Hippocampal formation (tissue), 2 donors: ENCODE measurements at regions not wholly inside any gene's neighbourhood (a gene's known extent, or its start where the extent isn't known, plus 50 kb on each side); places are given as distances from the start of the nearest gene placed in this dataset.

ENCODE experiments used
- DNase-seq, 2 donors: peaks; one replicate each; lab custom pipeline; 2025; lab: John Stamatoyannopoulos, UW

DNA sequence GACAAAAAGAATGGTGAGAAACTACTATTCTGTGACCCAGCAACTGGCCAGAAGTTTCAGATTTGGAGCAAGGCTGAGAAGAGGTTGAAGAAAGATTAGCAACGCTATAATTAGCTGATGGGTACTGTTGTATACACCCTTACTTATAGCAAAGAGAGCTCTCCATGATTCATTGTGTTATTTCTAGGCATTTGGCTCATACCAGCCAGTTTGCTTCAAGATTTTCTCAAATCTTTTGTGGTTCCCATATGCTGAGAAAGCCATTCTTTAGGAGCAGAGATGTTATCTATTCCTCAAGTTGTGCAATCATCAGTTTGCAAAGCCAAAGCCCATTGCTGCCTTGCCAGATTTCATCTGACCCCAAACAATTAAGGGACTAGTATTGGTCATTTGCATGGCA is 179.4 kb downstream of the ETS1 start:
- no peak for DNase-seq

DNA sequence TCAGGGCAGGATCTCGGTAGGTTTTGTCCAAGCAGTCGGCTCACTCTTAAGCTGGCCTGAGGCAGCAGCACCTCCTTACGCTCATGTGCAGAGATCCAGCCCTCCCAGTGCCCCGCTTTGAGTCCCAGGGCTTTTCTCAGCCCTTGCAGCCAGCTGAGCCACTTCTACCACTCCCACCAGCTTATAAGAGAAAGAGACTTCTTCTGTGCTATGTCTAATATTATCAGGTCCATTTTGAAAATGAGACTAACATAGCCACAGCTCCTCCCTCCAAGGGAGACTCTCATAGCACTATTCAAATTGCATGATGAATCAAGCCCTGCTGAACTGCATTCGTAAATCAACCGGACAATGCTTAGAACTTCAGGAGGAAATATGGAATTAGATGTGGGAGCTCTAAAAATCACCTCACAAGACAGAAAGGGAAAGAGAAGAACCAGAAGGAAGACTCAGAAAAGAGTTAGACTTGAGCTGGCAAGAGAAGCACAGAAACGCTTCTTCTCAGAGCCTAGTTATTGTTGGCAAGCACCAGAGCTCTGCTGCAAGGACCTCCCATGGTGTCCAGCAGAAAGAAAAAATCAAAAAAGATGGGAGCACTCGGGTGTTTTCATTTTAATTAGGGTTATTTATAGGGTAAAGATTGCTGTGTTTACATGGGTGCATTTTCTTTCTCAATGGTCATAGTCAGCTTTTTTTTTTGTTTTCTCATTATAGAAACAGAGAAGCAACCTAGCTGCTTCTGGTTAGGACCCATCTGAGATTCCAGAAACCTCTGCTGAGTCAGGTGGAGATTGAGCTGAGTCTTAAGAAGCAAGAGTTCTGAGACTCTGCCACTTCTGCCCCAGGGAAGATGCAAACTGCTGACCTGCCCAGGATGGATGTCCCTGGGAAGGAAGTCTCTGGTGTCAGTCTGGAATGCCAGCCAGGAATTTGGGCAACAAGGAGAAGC is 181.4 kb downstream of the ETS1 start:
- no peak for DNase-seq

- no peak for DNase-seq
Observed at GRCh38 chr11:128405112-128405511, 182.2 kb downstream of the ETS1 start.

- DNase-seq: no peak
Observed at GRCh38 chr11:128404437-128404836, 182.9 kb downstream of the ETS1 start.

DNA sequence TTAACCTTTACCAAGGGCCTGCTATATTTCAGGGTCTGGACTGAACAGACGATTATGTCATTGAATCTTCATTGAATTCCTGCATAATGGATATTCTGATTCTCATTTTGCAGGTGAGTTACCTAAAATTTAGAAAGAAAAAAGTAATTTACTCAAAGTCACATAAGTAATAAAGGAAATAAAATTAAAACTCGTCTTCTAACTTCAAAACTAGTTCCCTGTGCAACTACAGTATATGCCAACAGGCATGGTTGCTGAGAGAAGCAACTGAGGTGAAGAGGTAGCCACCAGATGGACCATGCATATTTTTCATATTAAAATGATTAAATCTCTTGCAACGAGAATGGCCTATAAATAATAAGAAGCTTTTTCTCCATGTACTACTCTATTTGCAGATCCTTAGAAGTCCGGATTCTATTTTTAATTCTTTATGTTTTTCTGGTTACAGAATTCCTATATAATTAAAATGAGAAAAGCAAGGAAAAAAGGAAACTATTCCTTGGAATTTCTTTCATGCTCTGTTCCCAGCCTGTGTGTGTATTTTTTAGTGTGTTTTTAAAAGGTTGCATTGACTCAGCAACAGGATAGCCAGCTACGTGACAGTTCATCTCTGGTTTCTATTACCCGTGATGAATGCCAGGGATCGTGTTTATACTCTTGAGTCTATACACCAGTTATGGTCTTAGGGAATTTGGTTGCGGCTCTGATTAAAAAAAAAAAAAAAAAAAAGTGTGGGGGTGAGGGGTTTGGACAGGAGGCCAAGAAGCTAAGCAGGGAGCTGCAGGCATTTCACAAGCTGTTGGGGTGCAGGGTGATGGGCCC is 186.8 kb downstream of the ETS1 start:
- no peak for DNase-seq

GRCh38 chr11:128399251-128400121 is 187.9 kb downstream of the ETS1 start:
- no peak for DNase-seq

- DNase-seq: no peak
Observed at GRCh38 chr11:128398517-128399250, 188.7 kb downstream of the ETS1 start.

- no peak for DNase-seq
Observed at GRCh38 chr11:128397362-128397761, 190.0 kb downstream of the ETS1 start.

DNA sequence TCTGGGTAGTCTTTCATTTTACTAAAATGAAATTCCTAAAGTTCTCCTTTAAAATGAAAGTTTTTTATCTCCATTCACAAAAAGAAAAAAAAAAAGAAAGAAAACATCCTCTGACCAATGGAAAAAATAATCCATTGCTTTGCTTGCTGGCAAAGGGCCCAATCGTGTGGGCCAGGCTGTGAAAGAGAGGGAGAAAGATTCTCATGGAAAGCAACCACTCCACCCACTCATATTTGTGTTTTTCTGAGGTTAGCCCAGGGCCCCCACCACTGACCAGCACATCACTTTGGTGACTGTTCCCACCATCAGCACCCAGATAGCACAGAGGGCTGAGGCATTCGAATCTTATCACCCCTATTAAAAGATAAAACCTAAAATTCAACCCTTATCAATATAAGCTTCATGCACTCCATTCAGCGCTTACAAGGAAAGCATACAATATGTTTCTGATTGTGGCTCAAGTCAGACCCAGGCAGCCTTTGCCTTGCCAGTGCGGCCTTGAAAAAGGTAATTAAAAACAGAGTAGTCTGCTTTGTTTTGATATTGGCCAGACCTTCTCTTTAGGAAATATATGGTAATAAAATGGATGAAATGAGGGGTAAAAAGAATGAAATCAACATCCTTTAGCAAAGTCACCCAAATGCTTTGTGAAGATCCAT is 192.8 kb downstream of the ETS1 start:
- DNase-seq: no peak

GRCh38 chr11:128392259-128392658 is 195.1 kb downstream of the ETS1 start:
- DNase-seq: no peak

DNA sequence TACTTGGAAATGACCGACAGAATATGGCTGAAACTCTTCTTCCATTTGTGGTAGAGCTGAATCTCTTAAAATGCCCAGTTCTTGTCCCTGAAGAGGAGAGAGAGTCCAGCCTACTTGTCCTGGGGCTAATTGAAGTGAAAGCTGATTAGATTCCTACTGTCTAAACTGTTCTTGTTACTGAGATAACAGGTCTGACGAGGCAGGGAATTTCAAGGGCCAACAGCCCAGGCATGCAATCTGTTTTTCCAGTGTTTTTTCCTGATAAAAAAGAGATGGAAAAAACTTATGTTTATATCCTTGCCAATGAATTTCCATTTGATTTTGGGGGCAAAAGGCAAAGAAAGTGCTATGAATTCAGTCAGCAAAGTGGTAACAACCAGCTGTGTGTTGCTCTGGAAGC is 195.5 kb downstream of the ETS1 start:
- DNase-seq: no peak

DNA sequence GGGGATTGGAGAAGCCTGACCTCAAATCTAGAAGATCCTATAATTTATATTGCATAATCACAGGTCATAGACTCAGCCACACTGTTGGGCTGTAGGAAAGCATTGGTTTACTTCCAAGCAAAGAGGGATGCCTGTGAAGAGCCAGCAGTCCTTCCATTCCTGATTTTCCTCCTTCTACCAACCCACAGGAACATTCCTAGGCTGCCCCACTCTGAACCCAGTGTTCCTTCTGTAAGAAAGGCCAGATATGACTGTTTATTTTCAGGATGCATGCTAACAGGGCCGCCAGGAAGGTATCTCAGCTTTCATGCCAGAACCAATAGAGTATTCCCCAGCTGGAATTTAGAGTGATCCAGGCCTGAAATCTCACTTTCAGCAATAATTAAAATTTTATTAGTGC is 197.1 kb downstream of the ETS1 start:
- DNase-seq: no peak

GRCh38 chr11:128389461-128389976 is 197.8 kb downstream of the ETS1 start:
- no peak for DNase-seq

DNA sequence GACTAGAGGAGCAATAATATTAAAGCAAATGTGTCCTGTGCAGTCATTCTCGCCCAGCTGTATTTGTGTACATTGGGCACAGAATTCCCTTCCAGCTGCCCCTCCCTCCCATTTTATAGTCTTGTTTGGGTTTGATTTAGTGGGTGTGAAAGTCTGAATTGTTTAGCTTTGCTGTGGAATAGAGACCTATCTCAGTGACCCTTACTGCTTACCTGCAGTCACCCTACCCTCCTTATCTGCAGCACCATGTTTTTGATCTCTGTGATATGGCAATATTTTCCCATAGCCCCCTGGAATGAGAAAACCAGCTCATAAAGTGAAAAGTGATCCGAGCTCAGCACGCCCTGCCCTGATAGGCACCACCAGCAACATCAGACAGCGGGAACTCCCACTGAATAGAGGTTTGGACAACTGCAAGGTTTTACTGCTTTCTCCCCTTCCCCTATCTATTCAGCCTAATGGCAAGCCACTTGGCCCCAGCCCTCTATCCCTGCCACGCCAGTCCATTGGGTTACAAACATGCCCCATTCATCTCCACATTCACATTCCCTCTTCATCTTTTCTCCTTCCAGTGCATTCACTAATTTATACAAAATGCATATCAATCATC is 199.0 kb downstream of the ETS1 start:
- no peak for DNase-seq

DNA sequence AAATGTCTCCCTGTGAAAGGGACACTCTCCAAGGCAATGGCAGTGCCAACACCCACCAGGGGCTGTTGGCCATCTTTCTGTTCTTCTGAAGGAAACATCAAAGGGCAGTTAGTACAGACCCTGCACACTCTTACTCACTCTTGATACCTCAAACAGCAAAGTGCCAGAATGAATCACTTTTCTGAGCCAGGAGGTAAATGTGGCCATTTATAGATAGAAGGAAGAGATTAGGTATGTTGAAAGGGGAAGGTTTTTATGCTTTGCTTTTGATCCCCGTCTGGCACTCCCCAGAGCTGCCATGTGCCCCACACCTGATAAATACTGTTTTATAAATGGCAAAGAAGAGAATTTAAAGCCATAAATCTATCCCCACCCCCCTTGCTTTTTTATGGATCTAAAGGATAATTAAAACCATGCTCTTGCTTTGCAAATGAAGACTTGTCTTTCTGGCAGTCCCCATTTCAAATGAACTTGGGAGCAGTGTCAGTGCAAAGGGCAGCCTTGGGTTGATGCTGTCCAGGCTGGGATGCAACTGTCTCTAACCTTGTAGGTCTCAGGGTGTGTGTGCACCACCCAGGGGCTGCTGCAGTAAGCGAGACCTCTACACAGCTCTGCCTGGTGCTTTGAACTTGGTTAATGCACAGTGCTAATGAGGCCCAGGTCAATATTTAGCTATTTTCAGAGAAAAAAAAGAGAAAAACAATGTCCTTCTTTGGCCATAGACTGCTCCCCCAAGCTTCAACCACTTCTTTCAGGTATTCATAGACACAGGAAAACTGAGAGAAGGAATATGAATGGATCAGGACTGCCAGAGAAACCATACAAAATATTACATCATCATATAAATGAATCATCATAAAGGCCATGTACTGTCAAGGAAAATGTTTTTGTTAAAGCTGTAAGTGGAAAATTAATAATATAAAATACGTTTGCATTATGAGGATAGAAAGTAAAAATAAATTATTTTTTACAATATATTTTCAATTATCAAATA is 207.5 kb downstream of the ETS1 start:
- no peak for DNase-seq

DNA sequence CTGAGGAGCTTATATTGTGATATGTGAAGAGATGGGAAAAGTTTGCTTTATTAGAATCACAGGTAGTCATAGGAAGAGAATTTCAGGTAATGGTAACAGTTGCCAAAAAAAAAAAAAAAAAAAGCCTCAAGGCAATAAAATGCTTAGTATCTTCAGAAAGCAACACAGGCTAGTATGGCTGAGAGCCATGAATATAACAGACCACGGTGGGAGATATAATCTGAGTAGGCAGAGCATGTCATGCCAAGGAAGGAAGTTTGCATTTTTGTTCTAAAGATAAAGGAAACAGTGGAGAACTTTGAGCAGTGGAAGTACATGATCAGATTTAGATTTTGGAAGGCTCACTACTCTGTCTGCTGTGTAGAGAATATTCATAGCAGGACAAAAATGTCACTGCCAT is 211.4 kb downstream of the ETS1 start:
- no peak for DNase-seq

DNA sequence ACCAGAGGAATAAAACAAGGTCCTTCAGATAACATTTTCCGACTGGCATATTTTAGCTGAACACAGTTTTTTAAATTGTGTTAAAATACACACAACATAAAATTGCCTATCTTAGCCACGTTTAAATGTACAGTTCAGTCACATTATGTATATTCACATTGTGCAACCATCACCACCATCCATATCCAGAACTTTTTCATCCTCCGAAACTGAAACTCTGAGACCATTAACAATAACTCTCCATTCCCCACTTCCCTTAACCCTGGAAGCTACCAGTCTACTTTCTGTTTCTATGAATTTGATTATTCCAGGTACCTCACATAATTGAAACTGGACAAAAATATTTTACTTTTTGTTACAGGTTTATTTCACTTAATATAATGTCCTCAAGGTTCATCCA is 213.3 kb downstream of the ETS1 start:
- no peak for DNase-seq

DNA sequence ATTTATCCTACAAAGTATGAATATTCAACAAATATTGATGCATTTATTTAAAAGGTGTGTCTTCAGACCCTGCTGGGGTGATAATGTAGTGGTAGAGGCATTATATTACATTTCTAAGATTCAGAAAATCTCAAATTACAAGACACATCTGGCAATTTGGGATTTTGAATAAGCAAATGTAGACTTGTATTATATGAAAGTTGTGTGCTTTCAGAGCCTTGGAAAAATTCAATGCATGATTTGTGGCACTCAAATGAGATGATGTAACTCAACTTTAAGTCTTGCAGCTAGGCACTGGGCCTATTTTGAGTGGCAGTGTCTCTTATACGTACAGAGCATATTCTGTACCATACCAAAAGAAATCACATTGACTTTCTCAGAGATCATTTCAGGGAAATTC is 214.4 kb downstream of the ETS1 start:
- no peak for DNase-seq

DNA sequence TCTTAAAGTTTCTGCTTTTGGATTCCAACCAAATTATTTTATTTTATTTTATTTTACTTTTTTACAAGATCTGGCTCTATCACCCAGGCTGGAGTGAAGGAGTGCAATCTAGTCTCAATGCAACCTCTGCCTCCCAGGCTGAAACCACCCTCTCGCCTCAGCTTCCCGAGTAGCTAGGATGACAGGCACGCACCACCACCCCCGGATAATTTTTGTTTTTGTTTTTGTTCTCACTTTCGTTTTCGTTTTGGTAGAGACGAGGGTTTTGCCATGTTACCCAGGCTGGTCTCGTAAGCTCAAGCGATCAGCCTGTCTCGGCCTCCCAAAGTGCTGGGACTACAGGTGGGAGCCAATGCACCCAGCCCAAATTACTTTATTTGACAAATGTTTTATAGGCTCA is 219.8 kb downstream of the ETS1 start:
- DNase-seq: no peak
